HCT116 (cell line): ENCODE measurements at regions not wholly inside any gene's neighbourhood (a gene's known extent, or its start where the extent isn't known, plus 50 kb on each side); places are given as distances from the start of the nearest gene placed in this dataset.

Source experiments
- CTCF ChIP-seq, 3 experiments: fragments of 200-600 bp in 1 of 3; sonication (generic) in 1 of 3; IDR thresholded peaks in 2 of 3; conservative IDR thresholded peaks in 1 of 3; 2 replicates each; pipeline ENCODE4 v1.5.1; 2012 to 2017; ENCODE audit warnings: low read depth in 2 of 3, low read length in 2 of 3, antibody characterized with exemption in 1 of 3, borderline replicate concordance in 1 of 3, control low read depth in 1 of 3, mild to moderate bottlenecking in 1 of 3, mixed read lengths in 1 of 3, mixed run types in 1 of 3, moderate library complexity in 1 of 3; ENCODE audit not compliant: insufficient read depth in 1 of 3
- EZH2 ChIP-seq: fragments of 200-600 bp; sonication (generic); IDR thresholded peaks from 2 replicates; pipeline ENCODE4 v1.6.1; 2017; ENCODE audit warnings: antibody characterized with exemption, mixed run types
- JUND ChIP-seq: IDR thresholded peaks from 2 replicates; pipeline ENCODE4 v1.6.1; 2012
- MAX ChIP-seq: IDR thresholded peaks from 2 replicates; pipeline ENCODE4 v1.6.1; 2012
- POLR2A ChIP-seq: IDR thresholded peaks from 2 replicates; pipeline ENCODE4 v1.7.0; 2011; ENCODE audit warnings: borderline replicate concordance; ENCODE audit not compliant: insufficient read depth, insufficient read length; ENCODE audit errors: extremely low read depth
- POLR2AphosphoS5 ChIP-seq: IDR thresholded peaks from 2 replicates; pipeline ENCODE4 v1.6.1; 2011; ENCODE audit warnings: mild to moderate bottlenecking, low read depth, low read length, moderate library complexity
- SIN3A ChIP-seq: IDR thresholded peaks from 2 replicates; pipeline ENCODE4 v1.6.1; 2012; ENCODE audit warnings: low read depth
- YY1 ChIP-seq: IDR thresholded peaks from 2 replicates; pipeline ENCODE4 v1.6.1; 2011; ENCODE audit warnings: low read length, low read depth, moderate library complexity, mild to moderate bottlenecking; ENCODE audit not compliant: insufficient replicate concordance; ENCODE audit errors: extremely low read depth
- ZBTB33 ChIP-seq: IDR thresholded peaks from 2 replicates; pipeline ENCODE4 v1.6.1; 2011; ENCODE audit warnings: mild to moderate bottlenecking, low read length, moderate library complexity; ENCODE audit not compliant: insufficient replicate concordance; ENCODE audit errors: extremely low read depth

GRCh38 chr2:186348200-186348599 is 137.9 kb upstream of the ZC3H15 start:
- TF ChIP-seq MAX (no peak), CTCF (IDR thresholded peaks at IDR 0.05 in 2 of 3, conservative IDR thresholded peaks at IDR 0.05 in 1 of 3; ENCODE audit: borderline replicate concordance in 1 of 3, insufficient read depth in 1 of 3, low read depth in 2 of 3, low read length in 2 of 3) (no peak), POLR2AphosphoS5 (no peak), YY1 (no peak), ZBTB33 (no peak), SIN3A (no peak), JUND (no peak), POLR2A (no peak), EZH2 (no peak)
